Calu3 (cell line): ENCODE measurements at regions not wholly inside any gene's neighbourhood (a gene's known extent, or its start where the extent isn't known, plus 50 kb on each side); places are given as distances from the start of the nearest gene placed in this dataset.

Source experiments
- BruUV-seq: library from RNA; stranded (reverse); fragments of 400-500 nt; replicated peaks from 2 replicates; lab custom pipeline; 2021; lab: Mats Ljungman, UMichigan
- CTCF ChIA-PET: fragments of 300-600 bp; sonication (Branson Sonifier 250); formaldehyde crosslinking; loops from one replicate; lab custom pipeline; 2022; ENCODE audit warnings: antibody characterized with exemption; lab: Charles Lee
- DNase-seq: peaks from one replicate; pipeline ENCODE4 v3.0.0; 2022
- H3K27ac Mint-ChIP-seq: one replicate; pipeline ENCODE4 v1.8.0; 2022; ENCODE audit warnings: mixed read lengths; ENCODE audit not compliant: unreplicated experiment
- H3K27me3 Mint-ChIP-seq: one replicate; pipeline ENCODE4 v1.8.0; 2022; ENCODE audit warnings: mixed read lengths; ENCODE audit not compliant: unreplicated experiment
- H3K36me3 Mint-ChIP-seq: one replicate; pipeline ENCODE4 v1.8.0; 2022; ENCODE audit warnings: mild to moderate bottlenecking, moderate library complexity, mixed read lengths; ENCODE audit not compliant: insufficient read depth, unreplicated experiment
- H3K4me1 Mint-ChIP-seq: one replicate; pipeline ENCODE4 v1.8.0; 2022; ENCODE audit warnings: mild to moderate bottlenecking, low read depth, mixed read lengths; ENCODE audit not compliant: unreplicated experiment
- H3K4me3 Mint-ChIP-seq: one replicate; pipeline ENCODE4 v1.8.0; 2022; ENCODE audit warnings: mild to moderate bottlenecking, low read depth, moderate library complexity, mixed read lengths; ENCODE audit not compliant: unreplicated experiment
- H3K9me3 Mint-ChIP-seq: one replicate; pipeline ENCODE4 v1.8.0; 2022; ENCODE audit warnings: low read depth, mixed read lengths; ENCODE audit not compliant: unreplicated experiment
- CTCF ChIP-seq: fragments of 200-600 bp; IDR thresholded peaks from one replicate; pipeline ENCODE4 v1.8.0; 2022; ENCODE audit warnings: antibody characterized with exemption; ENCODE audit not compliant: unreplicated experiment
- intact Hi-C: fragments of 100-400 bp; cut with micrococcal nuclease; formaldehyde crosslinking; loops from one replicate; pipeline ENCODE4 v1.10.0; 2022; ENCODE audit not compliant: unreplicated experiment

DNA sequence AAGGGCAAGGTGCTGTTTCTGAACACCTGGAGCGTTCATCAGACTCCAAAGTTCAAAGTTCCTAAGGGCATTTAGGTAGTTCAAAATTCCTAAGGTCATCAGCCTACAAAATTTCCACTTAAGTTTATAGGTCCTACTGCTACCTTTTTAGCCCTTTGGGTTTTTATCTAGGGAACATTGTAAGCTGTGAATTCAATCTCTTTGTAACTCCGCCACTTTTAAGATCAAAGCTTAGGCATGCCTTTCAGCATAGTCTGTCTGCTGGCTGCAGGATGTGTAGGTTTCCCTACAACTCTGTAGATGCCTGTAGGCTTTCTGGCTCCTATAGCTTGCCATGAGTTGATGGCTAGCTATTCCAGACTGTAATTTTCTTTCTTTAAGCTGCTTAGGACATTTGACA, 291.6 kb downstream of the MAP2K6 start:
- no peaks in the 10 kb centered on the region for H3K36me3 Mint-ChIP-seq
- no peak overlapping the region for H3K27ac Mint-ChIP-seq
- no peak for TF ChIP-seq CTCF
- no TSS peak for BruUV-seq
- no peak overlapping the region for H3K4me3 Mint-ChIP-seq
- CTCF ChIA-PET: no interaction called here
- no peaks in the 10 kb centered on the region for H3K4me1 Mint-ChIP-seq
- intact Hi-C loops: no loop called here
- H3K9me3 Mint-ChIP-seq: peaks cover 13% of the 10 kb centered on the region
- no peaks in the 10 kb centered on the region for H3K27me3 Mint-ChIP-seq
- DNase-seq: no peak

DNA sequence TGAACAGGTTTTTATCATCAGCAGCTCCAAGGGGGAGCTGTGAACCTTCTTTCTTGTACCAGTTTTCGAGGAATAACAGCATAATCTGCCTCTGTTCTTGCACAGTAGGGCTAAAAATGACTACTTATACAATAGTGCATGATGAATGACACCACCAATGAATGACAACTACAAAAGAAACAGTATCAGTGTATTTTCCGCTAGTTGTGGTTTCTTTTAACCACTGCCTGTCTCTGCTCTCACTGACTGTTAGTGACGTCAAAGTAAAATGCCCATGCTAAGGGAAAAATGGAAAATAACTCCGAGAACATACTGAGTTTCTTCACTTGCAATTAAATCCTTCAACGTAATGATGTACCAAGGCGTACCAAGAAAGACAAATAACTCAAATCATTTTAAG, 294.9 kb downstream of the MAP2K6 start:
- no peak overlapping the region for H3K4me3 Mint-ChIP-seq
- H3K9me3 Mint-ChIP-seq: peaks cover 2% of the 10 kb centered on the region
- H3K27ac Mint-ChIP-seq: no peak overlapping the region
- intact Hi-C loops: no loop called here
- no peak for TF ChIP-seq CTCF
- no TSS peak for BruUV-seq
- no peaks in the 10 kb centered on the region for H3K4me1 Mint-ChIP-seq
- H3K27me3 Mint-ChIP-seq: no peaks in the 10 kb centered on the region
- DNase-seq: no peak
- H3K36me3 Mint-ChIP-seq: no peaks in the 10 kb centered on the region
- CTCF ChIA-PET: no interaction called here

- H3K27me3 Mint-ChIP-seq: no peaks in the 10 kb centered on the region
These were observed 296.4 kb downstream of the MAP2K6 start for GRCh38 chr17:69710926-69711325.

GRCh38 chr17:69711541-69711940, 297.0 kb downstream of the MAP2K6 start:
- Mint-ChIP-seq H3K4me3 (no peak overlapping the region), H3K27me3 (no peaks in the 10 kb centered on the region), H3K36me3 (no peaks in the 10 kb centered on the region), H3K9me3 (no peaks in the 10 kb centered on the region), H3K4me1 (no peaks in the 10 kb centered on the region), H3K27ac (no peak overlapping the region)
- intact Hi-C loops: no loop called here
- BruUV-seq: no TSS peak
- CTCF ChIA-PET: no interaction called here
- no peak for DNase-seq
- no peak for TF ChIP-seq CTCF

More at GRCh38 chr17:69710926-69711325, 296.4 kb downstream of the MAP2K6 start:
- intact Hi-C loops: no loop called here
- H3K4me1 Mint-ChIP-seq: no peaks in the 10 kb centered on the region
- no peak overlapping the region for H3K4me3 Mint-ChIP-seq
- no peak for TF ChIP-seq CTCF
- BruUV-seq: no TSS peak
- H3K9me3 Mint-ChIP-seq: no peaks in the 10 kb centered on the region
- CTCF ChIA-PET: no interaction called here
- no peak overlapping the region for H3K27ac Mint-ChIP-seq
- no peaks in the 10 kb centered on the region for H3K36me3 Mint-ChIP-seq
- DNase-seq: no peak
